H1 (cell line): ENCODE measurements at regions not wholly inside any gene's neighbourhood (a gene's known extent, or its start where the extent isn't known, plus 50 kb on each side); places are given as distances from the start of the nearest gene placed in this dataset.
"Not testable (repeated sequence)": the region's sequence is repeated elsewhere in the genome, so short reads cannot be mapped to it uniquely, and the experiment has no call there.

Source experiments
- CTCF ChIA-PET: fragments of 300-600 bp; sonication (Branson Sonifier 250); formaldehyde crosslinking; loops from one replicate; lab custom pipeline; 2021; ENCODE audit not compliant: partially characterized antibody; lab: Charles Lee
- POLR2A ChIA-PET: fragments of 300-600 bp; sonication (Branson Sonifier 250); formaldehyde crosslinking; loops from one replicate; lab custom pipeline; 2021; ENCODE audit warnings: inconsistent platforms; ENCODE audit not compliant: partially characterized antibody; lab: Charles Lee
- DNase-seq, 2 experiments: peaks; one replicate each; pipeline versions ENCODE4 v3.0.0 to v3.0.0-alpha.2; 2010 to 2022; ENCODE audit warnings: low spot score in 2 of 2, low read depth in 1 of 2, mixed read lengths in 1 of 2
- FAIRE-seq: peaks from 2 replicates; lab custom pipeline; 2011; peaks lifted over from hg19 to GRCh38; lab: Jason Lieb, UNC
- H2AFZ ChIP-seq: 2 replicates; pipeline ENCODE4 v1.8.1; 2012; ENCODE audit warnings: low read length, inconsistent platforms
- H2AK5ac ChIP-seq: 2 replicates; pipeline ENCODE4 v1.6.1; 2013; ENCODE audit warnings: low read depth, low read length
- H2BK120ac ChIP-seq: replicated peaks from 2 replicates; pipeline ENCODE3; 2013; ENCODE audit warnings: low read depth, low read length, inconsistent platforms
- H2BK12ac ChIP-seq: 2 replicates; pipeline ENCODE4 v1.6.1; 2013; ENCODE audit warnings: low read depth, low read length
- H2BK15ac ChIP-seq: 2 replicates; pipeline ENCODE4 v1.6.1; 2013; ENCODE audit warnings: low read length
- H2BK20ac ChIP-seq: 2 replicates; pipeline ENCODE4 v1.6.1; 2013; ENCODE audit warnings: low read length
- H2BK5ac ChIP-seq: 2 replicates; pipeline ENCODE4 v1.6.1; 2013; ENCODE audit warnings: low read depth, low read length
- H3K14ac ChIP-seq: 2 replicates; pipeline ENCODE4 v1.6.1; 2013; ENCODE audit warnings: inconsistent platforms; ENCODE audit not compliant: insufficient read length
- H3K18ac ChIP-seq: 2 replicates; pipeline ENCODE4 v1.6.1; 2013; ENCODE audit warnings: low read length; ENCODE audit errors: extremely low read depth
- H3K23ac ChIP-seq: 2 replicates; pipeline ENCODE4 v1.6.1; 2013; ENCODE audit warnings: inconsistent platforms; ENCODE audit not compliant: insufficient read length
- H3K23me2 ChIP-seq: 2 replicates; pipeline ENCODE4 v1.6.1; 2013; ENCODE audit warnings: low read depth, low read length
- H3K27ac ChIP-seq: 2 replicates; pipeline ENCODE4 v1.6.1; 2011; ENCODE audit warnings: low read depth, low read length, inconsistent platforms
- H3K27me3 ChIP-seq, 4 experiments: replicated peaks in 1 of 4; 1 replicate in 1 of 4; 2 replicates in 3 of 4; pipeline versions ENCODE4 v1.6.1 to v1.8.1; 2011 to 2013; ENCODE audit warnings: low read length in 3 of 4, mild to moderate bottlenecking in 3 of 4, inconsistent platforms in 2 of 4, mixed read lengths in 2 of 4, moderate library complexity in 1 of 4; ENCODE audit not compliant: control insufficient read depth in 3 of 4, insufficient read depth in 3 of 4; ENCODE audit errors: extremely low read depth in 1 of 4
- H3K36me3 ChIP-seq, 4 experiments: 2 replicates each; pipeline versions ENCODE4 v1.6.1 to v1.8.1; 2011 to 2013; ENCODE audit warnings: mild to moderate bottlenecking in 4 of 4, low read length in 3 of 4, moderate library complexity in 2 of 4, control low read depth in 1 of 4, inconsistent platforms in 1 of 4; ENCODE audit not compliant: insufficient read depth in 4 of 4, control insufficient read depth in 2 of 4
- H3K4ac ChIP-seq: replicated peaks from 2 replicates; pipeline ENCODE3; 2013; ENCODE audit warnings: low read length, low read depth, mixed read lengths, inconsistent platforms; ENCODE audit not compliant: insufficient read length
- H3K4me1 ChIP-seq, 4 experiments: replicated peaks in 1 of 4; 1 replicate in 1 of 4; 2 replicates in 3 of 4; pipeline versions ENCODE4 v1.6.1 to v1.8.1; 2011 to 2013; ENCODE audit warnings: low read length in 3 of 4, inconsistent platforms in 2 of 4, mixed read lengths in 1 of 4; ENCODE audit not compliant: insufficient read depth in 4 of 4, control insufficient read depth in 3 of 4
- H3K4me2 ChIP-seq, 2 experiments: 2 replicates each; pipeline versions ENCODE4 v1.6.1 to v1.8.1; 2011 to 2013; ENCODE audit warnings: low read depth in 2 of 2, low read length in 2 of 2, control low read depth in 1 of 2, inconsistent platforms in 1 of 2, mild to moderate bottlenecking in 1 of 2; ENCODE audit not compliant: insufficient read depth in 1 of 2
- H3K4me3 ChIP-seq, 4 experiments: fragments of 200-600, 300-600 bp in 1 of 4; sonication (generic), shearing (Covaris generic), sonication (Bioruptor Twin) in 1 of 4; 2 replicates each; pipeline versions ENCODE4 v1.5.1 to v1.8.1; 2011 to 2016; ENCODE audit warnings: low read length in 4 of 4, low read depth in 3 of 4, control low read depth in 2 of 4, inconsistent platforms in 2 of 4, mild to moderate bottlenecking in 2 of 4, mixed read lengths in 1 of 4, moderate library complexity in 1 of 4; ENCODE audit not compliant: insufficient read depth in 2 of 4; ENCODE audit errors: extremely low read depth in 1 of 4
- H3K56ac ChIP-seq: replicated peaks from 2 replicates; pipeline ENCODE3; 2013; ENCODE audit warnings: low read depth, mild to moderate bottlenecking, mixed read lengths, low read length, inconsistent platforms; ENCODE audit not compliant: insufficient read length
- H3K79me1 ChIP-seq: 2 replicates; pipeline ENCODE4 v1.6.1; 2013; ENCODE audit warnings: low read depth, low read length, control low read depth
- H3K79me2 ChIP-seq, 2 experiments: 2 replicates each; pipeline versions ENCODE4 v1.6.1 to v1.8.1; 2012 to 2013; ENCODE audit warnings: low read length in 2 of 2, mild to moderate bottlenecking in 2 of 2, inconsistent platforms in 1 of 2; ENCODE audit not compliant: insufficient read depth in 2 of 2, control insufficient read depth in 1 of 2
- H3K9ac ChIP-seq, 4 experiments: replicated peaks in 1 of 4; 1 replicate in 1 of 4; 2 replicates in 3 of 4; pipeline versions ENCODE4 v1.6.1 to v1.8.1; 2011 to 2013; ENCODE audit warnings: low read depth in 3 of 4, low read length in 3 of 4, control low read depth in 2 of 4, mild to moderate bottlenecking in 2 of 4, moderate library complexity in 2 of 4, inconsistent platforms in 1 of 4; ENCODE audit errors: extremely low read depth in 1 of 4
- H3K9me3 ChIP-seq, 2 experiments: 2 replicates each; pipeline versions ENCODE4 v1.6.1 to v1.8.1; 2012 to 2013; ENCODE audit warnings: mild to moderate bottlenecking in 2 of 2, moderate library complexity in 2 of 2, control low read depth in 1 of 2, inconsistent platforms in 1 of 2, low read depth in 1 of 2, low read length in 1 of 2, mixed read lengths in 1 of 2; ENCODE audit not compliant: insufficient read depth in 2 of 2
- H4K20me1 ChIP-seq, 2 experiments: replicated peaks in 1 of 2; 2 replicates each; pipeline versions ENCODE3 to v1.8.1; 2011 to 2013; ENCODE audit warnings: inconsistent platforms in 2 of 2, low read length in 2 of 2, mild to moderate bottlenecking in 1 of 2; ENCODE audit not compliant: insufficient read depth in 2 of 2, control insufficient read depth in 1 of 2
- H4K5ac ChIP-seq: 2 replicates; pipeline ENCODE4 v1.6.1; 2013; ENCODE audit warnings: low read length, low read depth, mixed read lengths, inconsistent platforms; ENCODE audit not compliant: insufficient read length
- H4K8ac ChIP-seq: 2 replicates; pipeline ENCODE4 v1.8.0; 2013; ENCODE audit warnings: mild to moderate bottlenecking, moderate library complexity, low read length, inconsistent platforms; ENCODE audit not compliant: insufficient read depth; ENCODE audit errors: extremely low read depth
- H4K91ac ChIP-seq: replicated peaks from 2 replicates; pipeline ENCODE3; 2013; ENCODE audit warnings: low read length, mixed read lengths, inconsistent platforms; ENCODE audit not compliant: insufficient read length
- WGBS, 2 experiments: shearing (Covaris generic) in 1 of 2; methylation state at CpG; one replicate each; pipeline versions ENCODE4 v1.1.6 to v1.1.7; 2013 to 2015; ENCODE audit warnings: low lambda C conversion rate in 2 of 2, mixed read lengths in 2 of 2, inconsistent platforms in 1 of 2, low coverage in 1 of 2, missing lambda C conversion rate in 1 of 2; ENCODE audit not compliant: insufficient replicate concordance in 2 of 2, insufficient coverage in 1 of 2, insufficient read length in 1 of 2; ENCODE audit errors: extremely low coverage in 1 of 2, missing lambda C conversion rate in 1 of 2; 5-methylcytosine and 5-hydroxymethylcytosine counted together

DNA sequence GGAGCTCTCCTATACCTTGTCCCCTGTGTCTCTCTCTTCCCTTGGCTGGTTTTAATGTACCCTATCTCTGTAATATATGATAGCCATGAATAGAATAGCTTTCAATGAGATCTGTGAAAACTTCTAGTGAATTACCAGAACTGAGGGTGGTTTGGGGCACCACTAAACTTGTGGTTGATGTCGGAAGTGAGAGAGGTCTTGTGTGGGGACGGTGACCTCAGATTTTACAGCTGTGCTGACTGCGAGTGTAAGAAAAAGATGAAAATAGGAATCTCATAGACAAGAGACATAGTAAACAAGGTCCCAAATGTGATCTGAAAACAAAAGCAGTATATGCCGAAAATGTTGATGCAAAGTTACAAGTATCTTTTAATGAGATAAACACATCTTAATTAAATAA is 332.0 kb upstream of the SPHKAP start:
- H2AK5ac ChIP-seq, H3K14ac ChIP-seq, H4K20me1 ChIP-seq, H2BK5ac ChIP-seq, H2AFZ ChIP-seq, H3K23me2 ChIP-seq, H2BK20ac ChIP-seq, H4K5ac ChIP-seq, H3K56ac ChIP-seq, H3K4me3 ChIP-seq, H2BK12ac ChIP-seq, H2BK15ac ChIP-seq, H3K27me3 ChIP-seq, H3K79me1 ChIP-seq, H4K8ac ChIP-seq, H3K27ac ChIP-seq, H3K4me2 ChIP-seq, H3K79me2 ChIP-seq, H3K9me3 ChIP-seq, FAIRE-seq, H3K9ac ChIP-seq, H3K4ac ChIP-seq, H3K18ac ChIP-seq, H3K23ac ChIP-seq, H3K36me3 ChIP-seq, H4K91ac ChIP-seq, POLR2A ChIA-PET, H2BK120ac ChIP-seq, DNase-seq: not testable (repeated sequence)
- CTCF ChIA-PET, result interaction anchor here (1.0 to 1.4 kb wide), 2 partner anchors 20 to 91 kb away, joined by 3 read pairs; no protein-coding TSS in a partner anchor
- peaks cover 0 to 13% (median 8%) of the 10 kb centered on the region in 4 experiments; a peak in 5 of 7 replicates for H3K4me1 ChIP-seq
- 91% methylated on average over 4 of the region's 4 CpGs; no CpG with 5 or more reads in 1 of the 2 experiments for WGBS, 2 experiments
